ENCODE measurements at regions not wholly inside any gene's neighbourhood (a gene's known extent, or its start where the extent isn't known, plus 50 kb on each side); places are given as distances from the start of the nearest gene placed in this dataset.
"Not testable (repeated sequence)": the region's sequence is repeated elsewhere in the genome, so short reads cannot be mapped to it uniquely, and the experiment has no call there.

DNA sequence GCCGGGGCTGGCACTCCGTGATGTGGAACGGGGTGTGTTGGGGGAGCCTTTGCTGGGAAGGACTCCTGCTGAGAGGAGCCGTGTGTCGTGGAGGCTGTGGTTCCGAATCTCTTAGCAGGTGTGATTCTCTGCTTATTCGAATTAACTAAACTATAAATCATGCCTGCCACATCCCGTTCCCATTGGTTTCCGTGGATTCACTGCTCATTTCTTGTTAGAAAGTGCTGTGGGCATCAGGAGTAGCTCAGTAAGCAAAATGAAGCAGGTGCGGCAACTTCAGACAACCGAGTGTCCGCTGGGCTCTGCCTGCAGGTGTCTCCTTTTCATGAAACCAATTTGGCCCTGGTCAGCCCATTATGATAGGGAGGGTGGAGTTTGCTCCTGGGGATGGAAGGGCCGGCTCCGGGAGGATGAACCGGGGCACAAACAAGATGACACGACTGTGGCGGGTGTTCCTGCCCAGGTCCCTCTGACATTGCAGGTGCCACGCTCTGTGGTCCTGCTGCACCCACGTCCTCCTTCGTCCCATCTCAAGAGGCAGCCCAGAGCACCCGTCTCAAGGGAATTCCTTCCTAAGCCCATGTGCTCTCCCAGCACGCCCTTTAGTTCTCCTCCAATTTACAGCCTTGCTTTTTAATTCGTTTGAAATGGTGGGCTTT, 251.7 kb downstream of the ADGRD1 start:
- H3K4me3 ChIP-seq (ENCODE audit: low read depth, low read length); H3K79me2 ChIP-seq (ENCODE audit: control insufficient read depth, insufficient read depth, low read length, unreplicated experiment); H3K27me3 ChIP-seq (ENCODE audit: insufficient read depth, low read length): not testable (repeated sequence)

DNA sequence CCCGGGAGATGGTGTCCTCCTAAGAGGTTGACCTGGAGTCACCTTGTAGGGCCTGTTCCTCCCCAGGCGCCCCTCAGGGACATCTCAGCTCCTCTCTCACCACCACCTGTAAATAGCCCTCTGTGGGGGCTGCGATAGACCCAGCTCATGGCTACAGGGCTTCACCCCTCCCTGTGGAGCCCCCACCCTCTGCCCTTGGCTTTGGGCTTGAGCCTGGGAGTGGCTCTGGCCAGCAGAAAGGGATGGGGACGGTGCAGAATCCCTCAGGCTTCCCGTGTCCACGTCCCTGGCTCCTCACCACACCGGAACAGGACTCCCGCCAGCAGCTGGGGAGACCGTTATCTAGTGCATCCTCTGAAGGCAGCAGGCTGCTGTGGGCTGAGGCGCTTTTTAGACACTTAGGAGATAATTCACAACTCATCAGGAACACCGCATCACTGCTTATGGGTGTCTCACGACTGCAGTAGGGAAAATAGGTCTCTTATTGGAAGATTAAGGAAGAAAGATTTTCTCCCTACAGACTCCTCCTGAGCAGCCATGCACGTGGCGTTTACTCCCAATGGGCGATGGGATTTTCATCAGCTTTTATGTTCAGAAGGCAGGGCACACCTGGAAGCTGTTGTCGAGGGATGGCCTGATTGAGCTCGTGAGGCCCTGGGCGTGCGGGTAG, 253.1 kb downstream of the ADGRD1 start:
- H3K27ac ChIP-seq (ENCODE audit: low read depth, low read length); H2AFZ ChIP-seq (ENCODE audit: low read length, unreplicated experiment); H3K4me3 ChIP-seq (ENCODE audit: low read depth, low read length); H3K27me3 ChIP-seq (ENCODE audit: insufficient read depth, low read length); H3K79me2 ChIP-seq (ENCODE audit: control insufficient read depth, insufficient read depth, low read length, unreplicated experiment); H3K36me3 ChIP-seq (ENCODE audit: insufficient read depth, low read length); H3K4me1 ChIP-seq (ENCODE audit: control insufficient read depth, insufficient read depth, low read length, unreplicated experiment): not testable (repeated sequence)

More for the DNA sequence above, 251.7 kb downstream of the ADGRD1 start:
- not testable (repeated sequence) for H3K36me3 ChIP-seq (ENCODE audit: insufficient read depth, low read length); H3K4me1 ChIP-seq (ENCODE audit: control insufficient read depth, insufficient read depth, low read length, unreplicated experiment); H2AFZ ChIP-seq (ENCODE audit: low read length, unreplicated experiment); H3K27ac ChIP-seq (ENCODE audit: low read depth, low read length)

DNA sequence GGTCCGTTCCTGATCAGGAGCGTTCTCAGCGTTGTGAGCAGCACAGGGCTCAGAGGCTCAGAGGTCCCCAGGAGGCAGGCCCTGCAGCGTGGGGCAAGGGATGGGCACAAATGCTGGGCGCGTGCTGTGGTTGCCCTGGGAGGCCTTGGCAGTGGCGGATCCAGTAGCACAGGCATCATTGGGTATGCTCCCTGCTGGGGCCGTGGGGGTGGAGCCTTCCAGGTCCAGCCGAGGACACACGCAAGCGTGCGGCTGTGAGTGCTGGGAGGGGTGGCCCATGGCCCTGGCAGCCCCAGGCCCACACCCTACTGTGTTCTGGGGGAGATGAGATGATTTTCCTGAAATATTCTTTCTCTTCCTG, 253.6 kb downstream of the ADGRD1 start:
- not testable (repeated sequence) for H3K4me3 ChIP-seq (ENCODE audit: low read depth, low read length); H3K27ac ChIP-seq (ENCODE audit: low read depth, low read length); H2AFZ ChIP-seq (ENCODE audit: low read length, unreplicated experiment); H3K27me3 ChIP-seq (ENCODE audit: insufficient read depth, low read length); H3K36me3 ChIP-seq (ENCODE audit: insufficient read depth, low read length); H3K4me1 ChIP-seq (ENCODE audit: control insufficient read depth, insufficient read depth, low read length, unreplicated experiment); H3K79me2 ChIP-seq (ENCODE audit: control insufficient read depth, insufficient read depth, low read length, unreplicated experiment)

DNA sequence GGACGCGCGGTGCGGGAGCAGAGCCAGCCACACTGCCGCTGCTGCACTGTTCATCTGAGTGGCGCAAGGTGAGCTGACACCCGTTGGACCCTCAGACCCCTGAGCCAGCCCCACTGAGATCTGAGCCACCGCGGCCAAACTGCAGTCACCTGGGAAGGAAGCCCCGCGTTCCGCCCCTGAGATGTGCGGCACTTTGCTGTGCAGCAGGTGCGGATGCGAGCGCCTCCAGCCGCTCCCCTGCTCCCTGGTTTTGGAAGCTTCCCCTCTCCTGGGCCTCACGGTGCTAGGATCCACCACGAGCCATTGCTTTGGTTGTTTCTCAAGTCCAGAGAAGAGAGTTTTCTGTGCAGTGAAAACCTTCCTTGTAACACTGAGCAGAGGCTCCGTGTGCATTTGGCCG, 254.1 kb downstream of the ADGRD1 start:
- H2AFZ ChIP-seq (ENCODE audit: low read length, unreplicated experiment); H3K4me1 ChIP-seq (ENCODE audit: control insufficient read depth, insufficient read depth, low read length, unreplicated experiment); H3K27ac ChIP-seq (ENCODE audit: low read depth, low read length); H3K27me3 ChIP-seq (ENCODE audit: insufficient read depth, low read length); H3K79me2 ChIP-seq (ENCODE audit: control insufficient read depth, insufficient read depth, low read length, unreplicated experiment); H3K36me3 ChIP-seq (ENCODE audit: insufficient read depth, low read length); H3K4me3 ChIP-seq (ENCODE audit: low read depth, low read length): not testable (repeated sequence)

DNA sequence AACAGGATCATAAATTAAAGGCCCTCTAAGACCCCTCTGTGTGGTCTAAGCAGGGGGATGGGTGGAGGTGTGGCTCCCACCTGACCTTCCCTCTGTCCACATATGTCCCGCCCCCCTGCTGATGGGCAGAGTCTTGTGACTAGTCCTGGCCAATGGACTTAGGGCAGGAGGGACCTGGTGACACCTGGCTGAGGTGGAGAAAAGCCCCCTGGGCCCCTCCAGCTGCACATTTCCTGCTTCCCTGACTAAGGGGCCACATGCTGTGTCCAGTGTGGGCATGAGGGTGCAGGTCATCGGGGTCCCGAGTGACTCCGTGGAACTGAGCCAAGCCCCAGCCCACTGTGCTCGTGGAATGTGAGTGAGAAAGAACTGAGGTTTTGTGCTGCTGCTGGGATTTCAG, 254.7 kb downstream of the ADGRD1 start:
- Histone ChIP-seq H3K4me3 (ENCODE audit: low read depth, low read length) (no peak overlapping the region), H3K27me3 (ENCODE audit: insufficient read depth, low read length) (no peaks in the 10 kb centered on the region), H3K27ac (ENCODE audit: low read depth, low read length) (no peak overlapping the region), H3K36me3 (ENCODE audit: insufficient read depth, low read length) (no peaks in the 10 kb centered on the region), H3K4me1 (ENCODE audit: control insufficient read depth, insufficient read depth, low read length, unreplicated experiment) (no peaks in the 10 kb centered on the region), H2AFZ (ENCODE audit: low read length, unreplicated experiment) (no peak overlapping the region), H3K79me2 (ENCODE audit: control insufficient read depth, insufficient read depth, low read length, unreplicated experiment) (no peaks in the 10 kb centered on the region)

DNA sequence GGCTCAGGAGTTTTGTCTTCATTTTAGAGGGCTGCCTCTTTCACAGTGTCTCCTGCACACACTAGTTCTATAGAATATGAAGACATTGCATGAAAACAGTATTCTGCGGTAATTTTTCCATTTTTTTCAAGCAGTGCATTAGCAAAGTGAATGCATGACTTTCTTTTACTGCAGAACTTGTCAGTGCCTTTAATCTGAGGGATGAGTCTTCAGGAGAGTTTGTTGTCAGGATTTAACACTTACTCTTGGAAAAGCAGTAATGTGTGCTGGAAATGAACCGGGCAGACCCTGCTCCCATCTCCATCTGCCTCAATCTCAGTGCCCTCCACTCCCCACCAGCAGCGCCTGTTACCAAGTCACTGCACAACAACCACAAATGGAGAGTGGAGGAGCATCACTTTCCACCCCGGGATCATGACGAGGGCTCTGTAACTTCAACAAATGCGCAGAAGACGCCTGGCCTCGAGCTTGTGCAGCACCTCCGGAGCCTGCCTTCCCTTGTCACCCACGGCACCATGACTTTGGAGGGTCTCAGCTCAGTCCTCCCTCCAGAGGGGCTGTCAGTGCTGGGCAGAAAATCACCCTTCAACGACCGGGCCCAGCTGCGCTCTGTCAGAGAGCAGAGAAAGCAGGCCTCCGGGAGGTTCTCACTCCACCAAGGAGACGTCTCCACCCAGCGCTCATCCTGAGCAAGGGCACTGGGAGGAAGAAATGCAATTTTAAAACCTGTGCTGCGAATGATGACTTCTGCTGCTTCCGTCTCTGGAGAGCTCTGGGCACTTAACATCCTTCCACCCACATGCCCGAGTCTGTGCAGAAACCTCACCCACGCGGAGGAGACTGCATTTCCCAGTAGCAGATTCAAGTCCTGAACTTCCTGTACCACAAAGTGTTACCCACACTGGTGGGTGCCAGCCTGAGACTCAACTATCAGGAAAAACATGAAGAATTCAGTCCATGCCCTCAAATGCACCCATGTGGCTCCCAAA, 255.7 kb downstream of the ADGRD1 start:
- Histone ChIP-seq H3K4me1 (ENCODE audit: control insufficient read depth, insufficient read depth, low read length, unreplicated experiment) (no peaks in the 10 kb centered on the region), H2AFZ (ENCODE audit: low read length, unreplicated experiment) (no peak overlapping the region), H3K36me3 (ENCODE audit: insufficient read depth, low read length) (no peaks in the 10 kb centered on the region)

DNA sequence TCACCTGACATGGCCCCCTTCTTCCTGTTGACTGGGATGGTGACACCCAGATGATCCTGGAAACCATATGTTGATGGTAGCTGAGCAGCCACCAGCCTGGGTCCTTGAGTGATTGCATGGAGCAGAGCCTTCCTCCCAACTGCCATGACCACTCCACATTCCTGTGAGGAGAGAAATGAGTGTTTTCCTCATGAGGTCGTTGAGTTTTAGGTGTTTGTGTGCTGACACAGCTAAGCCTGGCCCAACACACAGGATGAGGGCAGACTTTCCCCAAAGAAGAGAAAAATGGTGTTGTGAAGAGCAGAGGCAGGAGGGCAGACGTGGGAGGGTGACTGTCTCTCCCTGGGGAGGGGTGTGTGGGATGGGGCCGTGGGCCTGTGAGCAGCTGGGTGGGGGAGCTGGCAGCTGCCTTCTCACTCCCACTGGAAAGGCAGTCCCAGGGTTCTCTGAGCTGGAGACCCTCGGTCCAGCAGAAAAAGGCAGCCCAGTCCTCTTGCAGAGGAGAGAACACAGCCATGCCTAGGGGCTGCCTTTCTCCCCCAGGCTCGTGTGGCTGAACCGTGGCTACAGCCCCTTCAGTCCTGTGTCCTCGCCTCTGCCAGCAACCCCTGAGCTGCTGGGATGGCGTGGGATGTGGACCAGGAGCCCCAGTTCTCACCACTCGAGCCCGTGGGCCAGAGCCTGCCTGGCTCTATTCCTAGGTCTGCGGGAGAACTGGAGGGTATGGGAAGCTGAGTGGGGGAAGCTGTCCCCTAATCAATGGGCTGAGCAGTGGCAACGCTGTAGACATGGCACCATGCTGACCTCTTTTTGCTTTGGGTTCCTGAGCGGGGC, 257.0 kb downstream of the ADGRD1 start:
- Histone ChIP-seq H3K4me3 (ENCODE audit: low read depth, low read length) (no peak overlapping the region), H3K4me1 (ENCODE audit: control insufficient read depth, insufficient read depth, low read length, unreplicated experiment) (no peaks in the 10 kb centered on the region), H3K36me3 (ENCODE audit: insufficient read depth, low read length) (no peaks in the 10 kb centered on the region), H3K27me3 (ENCODE audit: insufficient read depth, low read length) (no peaks in the 10 kb centered on the region), H3K27ac (ENCODE audit: low read depth, low read length) (no peak overlapping the region), H3K79me2 (ENCODE audit: control insufficient read depth, insufficient read depth, low read length, unreplicated experiment) (no peaks in the 10 kb centered on the region), H2AFZ (ENCODE audit: low read length, unreplicated experiment) (no peak overlapping the region)

More for the DNA sequence above, 255.7 kb downstream of the ADGRD1 start:
- Histone ChIP-seq H3K79me2 (ENCODE audit: control insufficient read depth, insufficient read depth, low read length, unreplicated experiment) (no peaks in the 10 kb centered on the region), H3K27ac (ENCODE audit: low read depth, low read length) (no peak overlapping the region), H3K4me3 (ENCODE audit: low read depth, low read length) (no peak overlapping the region), H3K27me3 (ENCODE audit: insufficient read depth, low read length) (no peaks in the 10 kb centered on the region)

DNA sequence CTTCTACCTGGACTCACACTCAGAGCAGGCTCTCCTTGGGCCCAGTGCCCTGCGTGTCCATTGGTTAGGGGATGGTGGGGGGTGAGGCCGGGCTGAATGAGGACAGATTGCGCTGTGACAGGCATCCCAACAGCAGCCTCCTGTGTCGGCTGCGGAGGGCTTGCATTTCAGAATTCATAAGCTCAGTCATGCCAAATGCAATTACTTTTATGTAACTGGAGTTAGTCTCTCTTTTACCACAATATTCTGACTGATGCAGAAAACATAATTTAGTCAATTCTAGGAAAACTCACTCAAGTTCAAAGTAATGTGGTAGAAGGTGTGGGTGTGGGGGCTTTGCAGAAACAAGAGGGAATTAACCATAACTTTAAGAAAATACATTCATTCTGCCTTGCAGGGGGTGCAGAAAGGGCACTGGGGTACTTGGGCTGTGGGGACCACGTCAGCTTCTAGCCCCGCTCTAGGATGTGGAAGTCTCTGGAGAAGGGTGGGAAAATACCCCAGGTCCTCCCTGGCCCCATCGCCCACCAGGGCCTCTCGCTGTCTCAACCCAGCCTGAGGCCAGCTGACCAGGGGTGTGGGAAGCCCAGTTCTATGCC, 257.7 kb downstream of the ADGRD1 start:
- Histone ChIP-seq H3K36me3 (ENCODE audit: insufficient read depth, low read length) (no peaks in the 10 kb centered on the region), H2AFZ (ENCODE audit: low read length, unreplicated experiment) (no peak overlapping the region), H3K4me3 (ENCODE audit: low read depth, low read length) (no peak overlapping the region), H3K79me2 (ENCODE audit: control insufficient read depth, insufficient read depth, low read length, unreplicated experiment) (no peaks in the 10 kb centered on the region), H3K27me3 (ENCODE audit: insufficient read depth, low read length) (no peaks in the 10 kb centered on the region), H3K4me1 (ENCODE audit: control insufficient read depth, insufficient read depth, low read length, unreplicated experiment) (no peaks in the 10 kb centered on the region), H3K27ac (ENCODE audit: low read depth, low read length) (no peak overlapping the region)

DNA sequence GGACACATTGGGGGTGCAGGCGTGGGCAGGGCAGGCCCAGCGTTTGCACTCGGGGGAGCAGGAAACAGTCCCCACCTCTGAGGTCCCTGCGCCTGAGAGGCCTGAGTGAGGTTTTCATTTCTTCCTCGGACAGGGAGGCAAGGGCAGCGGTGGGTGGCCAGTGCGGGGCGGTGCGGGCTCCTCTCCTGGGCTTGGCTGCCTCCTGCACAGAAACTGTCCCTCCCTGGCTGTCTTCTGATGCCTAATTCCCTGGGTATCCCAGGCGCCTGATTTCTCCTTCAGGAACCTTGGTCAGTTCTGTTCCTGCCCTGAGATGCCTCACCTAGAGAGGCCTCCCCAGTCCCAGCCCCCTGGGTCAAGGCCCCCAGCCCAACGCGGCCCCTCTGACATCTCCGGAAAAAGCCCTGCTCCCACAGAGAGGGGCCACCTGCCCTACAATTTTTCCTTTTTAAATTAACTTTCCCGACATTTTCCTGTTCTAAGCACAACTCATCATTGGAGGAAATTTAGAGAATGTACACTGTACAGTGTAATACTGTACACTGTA, 260.3 kb downstream of the ADGRD1 start:
- no peak overlapping the region for H3K4me3 ChIP-seq (ENCODE audit: low read depth, low read length)
- no peaks in the 10 kb centered on the region for H3K79me2 ChIP-seq (ENCODE audit: control insufficient read depth, insufficient read depth, low read length, unreplicated experiment)
- H3K27ac ChIP-seq (ENCODE audit: low read depth, low read length), result no peak overlapping the region
- no peaks in the 10 kb centered on the region for H3K27me3 ChIP-seq (ENCODE audit: insufficient read depth, low read length)
- no peaks in the 10 kb centered on the region for H3K36me3 ChIP-seq (ENCODE audit: insufficient read depth, low read length)
- no peaks in the 10 kb centered on the region for H3K4me1 ChIP-seq (ENCODE audit: control insufficient read depth, insufficient read depth, low read length, unreplicated experiment)
- H2AFZ ChIP-seq (ENCODE audit: low read length, unreplicated experiment), result no peak overlapping the region

DNA sequence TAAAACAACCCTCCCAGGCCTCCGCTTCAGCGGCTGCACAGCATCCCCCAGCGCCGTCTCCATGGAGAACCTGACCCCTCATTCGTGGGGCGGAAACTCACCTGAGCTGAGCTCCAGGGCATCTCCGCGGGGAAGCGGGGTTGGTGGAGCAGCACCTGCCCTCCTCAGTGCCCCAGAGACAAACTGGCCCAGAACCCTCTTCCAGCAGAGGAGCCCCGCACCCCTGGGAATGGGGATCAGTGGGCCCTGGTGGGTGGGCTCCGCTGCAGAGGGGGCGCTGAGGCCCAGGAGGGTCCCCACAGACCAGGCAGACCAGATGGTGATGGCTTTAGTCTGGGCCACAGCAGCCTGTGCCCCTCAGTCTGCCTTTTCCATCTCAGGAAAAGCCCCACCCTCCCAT, 261.2 kb downstream of the ADGRD1 start:
- H3K4me1 ChIP-seq (ENCODE audit: control insufficient read depth, insufficient read depth, low read length, unreplicated experiment); H2AFZ ChIP-seq (ENCODE audit: low read length, unreplicated experiment); H3K79me2 ChIP-seq (ENCODE audit: control insufficient read depth, insufficient read depth, low read length, unreplicated experiment); H3K36me3 ChIP-seq (ENCODE audit: insufficient read depth, low read length); H3K27ac ChIP-seq (ENCODE audit: low read depth, low read length); H3K27me3 ChIP-seq (ENCODE audit: insufficient read depth, low read length); H3K4me3 ChIP-seq (ENCODE audit: low read depth, low read length): not testable (repeated sequence)

Data from ACC112 (cell line).